ENCODE measurements at regions not wholly inside any gene's neighbourhood (a gene's known extent, or its start where the extent isn't known, plus 50 kb on each side); places are given as distances from the start of the nearest gene placed in this dataset.

DNA sequence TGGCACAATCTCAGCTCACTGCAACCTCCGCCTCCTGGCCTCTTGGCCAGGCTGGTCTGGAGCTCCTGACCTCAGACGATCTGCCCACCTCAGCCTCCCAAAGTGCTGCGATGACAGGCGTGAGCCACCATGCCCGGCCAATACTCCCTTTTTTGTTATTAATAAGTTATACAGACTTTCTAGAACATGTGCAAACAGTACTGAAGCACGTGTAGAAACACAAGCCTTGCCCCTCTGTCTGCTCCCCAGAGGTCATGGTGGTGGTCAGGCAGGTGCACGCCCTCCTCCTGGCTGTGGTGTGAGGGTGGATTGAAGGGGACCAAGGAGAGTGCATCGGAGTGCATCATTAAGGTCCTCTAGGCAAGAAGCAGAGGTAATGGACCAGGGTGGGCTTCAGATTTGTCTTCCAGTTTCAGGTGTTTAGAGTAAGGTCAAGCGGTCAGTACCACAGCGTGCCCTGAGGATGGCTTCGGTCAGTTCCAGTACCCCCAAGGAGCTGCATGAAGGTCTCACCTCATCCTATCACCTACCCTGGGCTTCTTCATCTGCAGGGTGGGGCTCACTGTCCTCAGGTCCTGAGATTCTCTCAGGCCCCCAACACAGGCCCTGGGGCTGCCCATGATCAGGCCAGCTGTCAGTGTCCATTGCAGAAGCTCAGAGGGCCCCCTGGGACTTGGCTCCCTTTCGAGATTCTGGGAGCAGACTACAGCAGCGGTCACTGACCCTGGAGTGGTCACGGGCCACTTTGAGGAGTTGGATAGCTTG, 124.3 kb downstream of the GLI2 start:
- no peak for DNase-seq (ENCODE audit: missing footprints)
- intact Hi-C loops (cut with DNase I), result no loop called here
- ATAC-seq, result no peak

DNA sequence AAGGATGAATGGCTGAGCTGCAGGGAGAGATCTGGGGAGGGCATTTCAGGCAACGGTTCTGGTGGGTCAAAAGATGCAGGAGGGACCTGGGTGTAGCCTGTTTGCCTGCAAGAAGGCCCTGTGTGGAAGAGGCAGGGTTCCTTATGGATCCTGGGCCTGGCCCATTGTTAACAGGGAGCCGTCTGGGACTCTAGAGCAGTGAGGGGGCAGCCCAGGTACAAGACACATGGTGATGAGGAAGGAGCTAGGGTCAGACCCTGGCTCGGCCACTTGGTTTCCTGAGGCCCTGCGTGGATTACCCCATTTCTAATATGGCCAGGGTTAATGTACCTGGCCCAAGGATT, 124.9 kb downstream of the GLI2 start:
- intact Hi-C loops (cut with DNase I), result no loop called here
- ATAC-seq (no peak), DNase-seq (ENCODE audit: missing footprints) (no peak)

DNA sequence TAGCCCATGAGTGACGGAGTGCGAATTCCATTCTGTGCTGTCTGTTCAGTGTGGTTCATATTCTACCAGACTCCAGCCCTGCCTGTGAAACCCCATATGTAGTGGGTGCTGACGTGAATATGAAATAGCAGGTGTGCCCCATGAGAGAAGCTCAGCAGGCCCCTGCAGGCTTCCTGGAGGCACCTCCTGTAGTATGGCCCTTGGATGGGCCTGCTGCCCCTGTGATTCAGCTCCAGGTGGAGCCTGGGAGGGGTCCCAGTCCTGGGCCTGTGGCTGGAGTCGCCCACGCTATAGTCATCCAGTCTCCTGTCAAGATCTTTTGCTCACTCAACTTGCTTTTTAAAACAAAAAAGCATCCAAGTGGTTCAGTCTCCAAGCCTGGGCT, 125.5 kb downstream of the GLI2 start:
- intact Hi-C loops (cut with DNase I), result no loop called here
- no peak for DNase-seq (ENCODE audit: missing footprints)
- no peak for ATAC-seq

DNA sequence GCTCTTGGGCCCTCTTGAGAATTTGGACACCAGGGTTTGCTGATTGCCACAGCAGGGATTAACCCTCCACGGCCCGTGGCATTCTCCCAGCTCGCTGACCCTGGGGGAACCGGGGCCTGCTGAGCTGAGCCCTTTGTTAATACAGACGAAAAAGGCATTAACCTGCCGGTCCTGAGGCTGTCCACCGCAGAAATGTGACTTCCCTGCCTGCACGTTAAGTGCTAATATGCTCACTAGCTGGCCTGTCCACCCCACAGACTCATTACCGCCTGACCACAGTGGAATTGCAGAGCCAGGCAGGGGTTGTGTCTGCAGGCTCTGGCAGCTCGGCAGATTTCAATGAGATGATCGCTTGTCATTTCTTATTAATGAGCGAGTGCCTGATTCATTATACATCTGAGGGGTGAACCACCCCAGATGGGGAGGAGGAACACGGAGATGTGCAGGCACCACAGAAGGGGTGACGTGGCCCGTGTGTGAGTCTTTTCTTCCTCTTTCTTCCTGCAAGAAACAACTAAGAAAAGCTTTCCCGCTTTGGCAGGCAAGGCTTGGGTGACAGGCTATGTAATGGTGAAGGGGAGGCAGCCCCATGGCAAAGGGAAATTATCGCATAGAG, 126.0 kb downstream of the GLI2 start:
- ATAC-seq, result no peak
- intact Hi-C loops (cut with DNase I), result no loop called here
- DNase-seq (ENCODE audit: missing footprints), result no peak

DNA sequence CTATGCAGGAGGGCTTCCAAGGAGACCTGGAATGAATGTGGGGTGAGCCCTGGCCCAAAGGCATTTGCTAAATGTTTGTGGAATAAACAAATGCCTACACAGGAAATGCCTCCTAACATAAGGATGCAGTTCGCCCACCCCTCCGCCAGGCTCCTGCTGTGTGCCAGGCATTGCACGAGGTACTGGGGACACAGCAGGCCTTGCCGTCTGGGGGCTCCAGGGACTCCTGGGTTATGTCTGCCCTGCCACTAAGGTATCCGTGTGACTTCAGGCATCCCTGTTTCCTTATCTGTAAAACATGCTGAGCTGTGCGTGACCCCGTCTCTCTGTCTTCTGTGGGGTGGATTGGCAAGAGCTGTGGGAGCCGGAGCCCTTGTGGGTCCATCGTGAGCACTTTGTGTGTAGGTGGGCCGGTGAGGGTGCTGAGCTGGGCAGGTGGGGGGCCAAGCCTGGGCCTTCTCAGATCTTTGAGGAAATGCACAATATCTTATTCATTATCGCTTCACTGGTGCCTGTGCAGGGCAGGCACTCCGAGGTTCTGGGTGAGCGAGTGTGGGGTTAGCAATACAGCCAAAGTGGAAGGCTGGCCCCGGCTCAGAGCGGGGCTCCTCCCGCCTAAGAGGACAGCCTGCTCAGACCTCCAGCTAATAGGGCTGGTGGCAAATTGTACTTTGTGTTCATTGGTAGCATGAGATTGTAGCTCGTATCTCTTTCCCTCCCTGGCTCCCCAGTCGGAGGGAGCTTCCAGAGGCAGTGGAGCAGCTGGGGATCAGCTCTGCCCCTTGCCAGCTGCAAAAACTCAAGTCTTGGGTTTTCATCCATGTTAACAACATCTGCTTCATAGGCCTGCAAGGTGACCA, 126.8 kb downstream of the GLI2 start:
- DNase-seq (ENCODE audit: missing footprints) (no peak), ATAC-seq (no peak)
- intact Hi-C loops (cut with DNase I), result no loop called here

DNA sequence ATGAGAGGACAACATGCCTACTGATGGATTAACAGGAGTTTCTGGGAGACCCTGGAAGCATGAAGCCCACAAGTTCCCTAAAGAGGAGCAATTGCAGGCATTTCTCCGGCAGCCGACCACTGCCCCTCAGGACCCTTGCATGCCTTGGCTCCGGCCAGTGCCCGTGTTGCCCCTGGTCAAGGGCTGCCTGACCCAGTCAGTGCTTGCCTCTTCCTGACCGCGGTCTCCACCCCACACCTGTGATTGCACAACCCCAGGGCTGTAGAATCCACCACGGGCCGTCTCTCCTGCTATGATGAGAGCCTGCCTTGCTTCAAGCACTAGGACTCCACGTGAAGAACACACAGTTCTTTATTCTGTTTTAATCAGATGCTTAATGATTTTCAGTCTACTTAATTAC, 127.5 kb downstream of the GLI2 start:
- intact Hi-C loops (cut with DNase I), result no loop called here
- no peak for ATAC-seq
- DNase-seq (ENCODE audit: missing footprints), result no peak

DNA sequence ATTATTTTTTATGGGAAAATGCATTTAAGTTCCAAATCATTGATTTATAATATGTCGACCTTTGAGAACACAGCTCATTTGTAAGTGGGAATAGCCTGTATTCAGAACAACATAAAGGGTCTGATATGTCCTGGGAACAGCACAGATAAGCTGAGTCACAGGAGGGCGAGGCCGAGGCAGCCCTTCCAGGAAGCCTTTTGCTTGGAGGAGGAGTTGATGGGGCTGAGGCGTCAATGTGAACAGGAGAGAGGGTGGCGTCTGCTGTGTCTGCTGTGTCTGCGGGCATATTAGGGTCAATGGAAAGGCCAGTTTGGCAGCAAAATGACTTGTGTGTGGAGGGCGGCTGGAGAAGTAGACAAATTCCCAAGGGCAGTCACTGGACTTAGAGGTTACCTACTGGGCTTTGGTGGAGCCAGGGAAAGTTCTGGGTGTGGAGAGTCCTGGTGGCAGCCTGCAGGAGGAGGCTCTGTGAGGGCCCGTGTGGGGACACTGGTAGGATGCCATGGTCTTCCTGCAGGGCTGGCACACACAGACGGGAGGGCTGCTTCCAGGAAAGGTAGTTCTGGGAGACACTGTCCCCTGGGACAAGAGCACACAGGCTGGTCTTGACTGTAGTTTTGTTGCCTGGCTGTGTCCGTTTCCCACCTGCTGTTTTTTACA, 128.1 kb downstream of the GLI2 start:
- ATAC-seq, result no peak
- intact Hi-C loops (cut with DNase I), result no loop called here
- DNase-seq (ENCODE audit: missing footprints), result no peak

DNA sequence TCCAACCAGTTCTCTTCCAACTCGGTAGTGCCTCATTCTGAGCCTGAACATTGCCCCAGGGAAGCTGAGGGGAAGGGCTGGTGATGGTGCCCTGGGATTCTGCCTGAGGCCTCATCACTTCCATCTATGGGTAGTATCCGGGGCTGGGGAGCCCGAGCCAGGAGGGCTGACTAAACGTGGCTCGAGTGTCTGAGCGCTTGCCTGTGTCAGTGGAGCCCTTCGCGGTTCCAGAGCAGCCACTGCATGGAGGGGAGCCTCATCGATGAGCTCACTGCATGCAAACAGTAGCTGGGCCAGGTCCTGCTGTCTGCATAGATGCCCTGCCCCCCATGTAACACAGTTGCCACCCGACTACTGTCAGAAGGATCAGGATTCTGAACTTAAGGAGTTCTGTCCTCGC, 129.3 kb downstream of the GLI2 start:
- ATAC-seq, result no peak
- DNase-seq (ENCODE audit: missing footprints), result peak; percentile 59
- intact Hi-C loops (cut with DNase I), result no loop called here

DNA sequence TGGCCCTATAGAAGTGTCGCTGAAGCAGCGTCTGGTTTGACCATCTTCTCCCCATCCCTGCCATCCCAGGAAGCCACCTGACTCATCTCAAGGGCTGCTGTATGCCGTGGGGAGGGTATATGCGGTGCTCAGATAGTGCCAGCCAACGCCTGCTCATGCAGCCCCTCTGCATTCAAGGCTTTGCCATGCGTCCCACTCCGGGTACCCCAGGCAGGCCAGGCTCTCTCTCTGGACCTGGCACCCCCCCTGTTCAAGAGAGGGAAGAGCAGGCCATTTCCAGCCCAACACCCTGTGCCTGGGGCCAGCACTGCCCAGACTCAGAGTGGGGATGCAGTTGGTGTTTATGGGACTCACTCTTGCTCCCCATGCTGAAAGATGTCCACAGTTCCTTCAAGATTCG, 130.0 kb downstream of the GLI2 start:
- ATAC-seq, result no peak
- peak; percentile 13 for DNase-seq (ENCODE audit: missing footprints)
- intact Hi-C loops (cut with DNase I), result no loop called here

DNA sequence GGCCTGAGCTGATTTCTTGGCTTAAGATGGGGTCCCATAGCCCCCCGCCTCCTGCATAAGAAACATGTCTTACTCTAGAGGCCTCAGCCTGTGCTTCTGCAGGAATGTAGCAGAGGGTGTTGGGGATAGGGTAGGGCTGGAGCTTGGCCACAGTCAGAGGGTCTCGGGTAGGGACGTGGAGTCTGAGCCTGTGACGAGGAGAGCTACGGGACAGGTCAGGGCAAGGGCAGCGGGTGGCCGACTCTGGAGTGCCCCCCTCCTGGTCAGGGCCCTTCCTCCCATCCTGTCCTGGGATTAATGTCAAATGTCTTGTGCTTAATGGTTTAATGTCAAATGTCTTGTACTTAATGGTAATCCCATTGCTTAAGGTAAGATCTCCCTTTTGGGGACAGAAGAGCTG, 130.4 kb downstream of the GLI2 start:
- intact Hi-C loops (cut with DNase I), result no loop called here
- DNase-seq (ENCODE audit: missing footprints), result peak; percentile 23
- ATAC-seq, result no peak

DNA sequence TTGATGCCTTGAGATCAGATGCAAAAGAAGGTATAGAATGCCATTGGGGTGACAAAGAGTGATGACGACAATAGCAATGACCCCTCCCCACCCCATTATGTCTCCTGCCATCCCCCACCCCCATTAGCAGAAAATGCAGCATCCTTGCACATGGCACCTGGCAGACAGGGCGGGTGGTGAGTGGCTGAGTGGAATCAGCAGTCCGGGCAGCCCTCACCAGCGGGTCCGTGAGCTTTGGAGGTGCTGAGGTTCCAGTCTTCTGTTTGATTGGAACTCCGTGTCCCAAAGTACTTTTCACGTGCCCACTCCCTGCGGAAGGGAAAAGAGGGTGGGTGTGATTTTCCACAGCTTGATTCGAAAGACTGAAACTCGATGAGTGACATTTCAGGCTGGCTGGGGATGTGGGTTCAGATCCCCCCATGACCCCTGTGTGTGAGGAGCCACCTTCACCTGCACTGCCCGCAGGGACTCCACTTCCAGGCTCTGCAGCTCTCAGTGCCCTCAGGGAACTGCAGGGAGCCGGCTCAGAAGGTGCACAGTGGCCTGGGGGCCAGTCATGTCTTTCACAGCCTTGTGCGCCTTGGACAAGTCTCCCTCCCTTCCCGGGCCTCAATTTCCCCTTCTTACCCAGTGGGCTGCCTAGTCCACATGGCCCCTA, 130.9 kb downstream of the GLI2 start:
- DNase-seq (ENCODE audit: missing footprints), result peak; percentile 53
- intact Hi-C loops (cut with DNase I), result no loop called here
- no peak for ATAC-seq

DNA sequence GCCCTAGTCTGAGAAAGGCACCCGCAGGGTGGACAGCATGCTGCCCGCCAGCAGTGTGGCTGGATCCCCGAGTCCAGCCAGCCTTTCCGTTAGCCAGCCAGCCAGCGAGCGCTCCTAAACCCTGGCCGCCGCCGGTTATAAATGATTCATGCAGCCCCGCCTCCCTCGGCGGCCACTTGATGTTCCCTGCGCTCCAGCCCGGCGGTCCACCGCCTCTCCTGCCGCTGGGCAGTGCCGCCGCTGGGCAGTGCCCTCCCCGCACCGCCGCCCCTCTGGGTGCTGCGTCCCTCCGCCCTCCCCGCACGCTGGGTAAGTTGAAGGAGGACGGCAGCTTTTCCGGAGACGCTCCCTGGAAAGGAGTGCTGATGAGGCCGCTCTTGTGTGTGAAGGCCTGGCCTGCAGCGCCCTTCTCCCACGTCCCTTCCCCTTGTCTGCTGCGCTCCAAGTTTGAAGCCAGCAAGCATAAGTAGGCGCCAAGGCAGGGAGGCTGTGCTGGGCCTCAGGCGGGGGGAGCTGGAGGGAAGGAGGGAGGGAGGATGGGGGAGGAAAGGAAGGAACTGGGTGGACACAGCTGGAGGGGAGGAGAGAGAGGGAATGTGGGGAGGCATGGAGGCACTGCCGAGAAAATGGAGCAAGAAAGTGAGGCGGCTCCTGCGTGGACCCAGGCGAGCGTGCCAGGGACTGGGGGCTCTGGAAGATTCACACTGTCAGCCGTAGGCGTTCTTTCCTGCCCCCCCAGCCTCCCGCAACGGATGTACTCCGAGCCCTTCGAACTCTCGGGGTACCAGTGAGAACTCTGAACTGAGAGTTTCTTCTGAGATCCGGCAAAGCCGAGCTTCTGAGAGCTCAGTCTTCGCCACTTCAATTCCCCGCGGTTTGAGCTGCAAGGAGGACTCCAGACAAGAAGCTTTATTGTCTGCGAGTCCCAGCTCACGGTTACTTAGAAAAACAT, 131.9 kb downstream of the GLI2 start:
- intact Hi-C loops (cut with DNase I), result no loop called here
- DNase-seq (ENCODE audit: missing footprints) (peak; percentile 90), ATAC-seq (peak; percentile 88)

DNA sequence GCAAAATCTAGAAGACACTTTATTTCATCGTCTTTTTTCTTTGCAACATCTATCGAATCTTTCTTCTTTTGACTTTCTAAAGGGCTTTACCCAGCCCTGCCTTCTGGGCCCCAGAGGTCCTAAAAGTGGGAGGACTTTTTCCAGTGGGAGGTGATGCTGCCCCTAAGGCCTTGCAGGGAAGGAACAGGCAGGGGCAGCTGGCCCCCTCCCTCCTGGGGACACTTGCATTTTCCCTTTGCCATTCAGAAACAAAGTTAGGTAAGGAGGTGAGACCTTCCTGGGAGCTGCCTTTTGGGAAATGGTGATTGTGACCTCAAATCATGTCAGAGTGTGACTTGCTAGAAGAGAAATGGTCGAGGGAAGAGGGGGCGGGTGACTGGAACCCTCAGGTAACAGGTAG, 132.7 kb downstream of the GLI2 start:
- DNase-seq (ENCODE audit: missing footprints) (no peak), ATAC-seq (no peak)
- intact Hi-C loops (cut with DNase I), result no loop called here

DNA sequence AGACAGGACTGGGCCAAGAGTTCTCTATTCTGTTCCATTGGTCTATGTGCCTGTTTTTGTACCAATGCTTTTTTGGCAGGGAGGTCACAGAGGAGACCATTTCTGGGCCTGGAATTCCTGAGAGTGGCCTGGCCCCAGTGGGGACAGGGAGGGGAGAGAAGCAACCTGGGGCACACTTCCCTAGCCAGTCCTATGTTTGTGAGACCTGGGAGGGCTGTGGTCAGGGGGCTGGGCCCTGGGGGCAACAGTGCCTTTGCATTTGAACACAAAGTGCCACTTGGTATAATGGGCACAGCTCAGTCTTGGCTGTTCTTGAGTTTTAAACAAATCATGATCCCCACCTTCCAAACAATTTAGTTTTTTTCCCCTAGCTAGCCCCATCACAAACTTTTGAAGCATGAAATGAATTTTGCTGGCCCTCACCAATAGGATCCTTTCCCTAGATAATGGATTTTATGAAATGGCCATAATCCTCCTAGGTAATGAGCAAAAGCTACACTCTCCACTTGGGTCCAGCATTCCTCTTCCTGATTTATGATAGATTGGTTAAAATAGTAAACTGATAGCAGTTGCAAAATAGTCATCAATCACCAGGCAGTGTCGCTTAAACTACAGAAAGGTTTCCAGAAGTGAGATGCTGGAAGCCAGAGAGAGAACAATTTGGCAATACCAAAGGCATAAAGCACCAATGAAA, 133.5 kb downstream of the GLI2 start:
- peak; percentile 59 for DNase-seq (ENCODE audit: missing footprints)
- ATAC-seq, result no peak
- intact Hi-C loops (cut with DNase I), result no loop called here

DNA sequence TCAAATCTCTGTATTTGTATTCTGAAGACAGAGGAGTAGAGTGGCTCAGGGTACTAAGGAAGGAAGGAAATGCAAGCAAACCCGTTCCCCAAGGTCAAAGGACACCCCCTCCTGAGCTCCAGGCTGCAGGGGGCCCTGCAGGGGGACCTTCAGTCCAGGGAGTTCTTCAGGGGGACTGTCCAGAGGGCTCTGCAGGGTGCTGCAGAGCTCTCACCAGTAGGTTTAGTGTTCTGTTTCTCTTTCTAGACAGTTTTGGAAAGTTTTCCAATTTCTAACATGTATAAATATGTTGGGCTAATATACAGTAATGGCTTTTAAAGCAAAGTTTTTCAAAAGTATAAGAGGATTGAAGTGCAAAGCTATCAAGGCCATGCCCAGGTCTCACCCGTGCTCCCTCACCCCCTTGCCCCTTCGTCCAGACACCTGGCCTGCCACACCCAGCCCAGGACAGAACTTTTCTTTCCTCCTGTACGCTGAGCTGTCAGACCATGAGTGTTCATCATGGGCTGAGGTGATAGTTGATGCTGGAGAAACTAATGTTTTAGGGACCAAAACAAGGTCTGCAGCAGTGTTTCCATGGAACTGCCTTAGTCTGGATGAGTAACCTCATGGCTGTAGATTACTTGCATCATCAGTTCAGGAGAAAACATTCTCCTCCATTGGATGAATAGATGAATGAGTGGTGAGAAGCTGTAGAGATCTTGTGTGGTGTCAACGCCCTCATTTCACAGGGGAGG, 134.2 kb downstream of the GLI2 start:
- DNase-seq (ENCODE audit: missing footprints), result peak; percentile 26
- ATAC-seq, result no peak
- intact Hi-C loops (cut with DNase I), result loop anchor here (5.0 kb wide), 1 partner anchor 133 kb away; the partner anchor contains the start of gene GLI2

DNA sequence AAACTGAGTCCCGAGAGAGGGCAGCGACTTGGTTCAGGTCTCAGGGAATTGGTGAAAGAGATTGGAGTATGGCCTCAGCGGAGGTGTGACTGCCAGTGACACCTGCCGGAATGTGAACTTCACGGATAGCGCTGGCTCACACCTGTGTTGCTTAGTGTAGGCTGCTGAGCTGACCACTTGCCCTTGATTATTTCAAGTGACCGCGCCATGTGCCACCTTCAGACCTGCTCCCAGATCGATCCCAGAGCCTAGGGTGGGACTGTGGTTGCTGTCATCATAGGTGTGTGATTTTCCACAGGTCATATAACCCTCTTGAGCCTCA, 134.8 kb downstream of the GLI2 start:
- ATAC-seq (no peak), DNase-seq (ENCODE audit: missing footprints) (peak; percentile 7)
- intact Hi-C loops (cut with DNase I), result loop anchor here (5.0 kb wide), 1 partner anchor 133 kb away; the partner anchor contains the start of gene GLI2
